Islet precursor cell (in vitro differentiated cells): ENCODE measurements at regions not wholly inside any gene's neighbourhood (a gene's known extent, or its start where the extent isn't known, plus 50 kb on each side); places are given as distances from the start of the nearest gene placed in this dataset.
"Not testable (repeated sequence)": the region's sequence is repeated elsewhere in the genome, so short reads cannot be mapped to it uniquely, and the experiment has no call there.

Experiments used
- DNase-seq: peaks from one replicate; pipeline ENCODE4 v3.0.0-alpha.2; 2018

- no peak for DNase-seq
Measured at GRCh38 chr16:63171545-63171944, 1135.3 kb upstream of the CDH8 start.

GRCh38 chr16:63169100-63169499, 1132.9 kb upstream of the CDH8 start:
- no peak for DNase-seq

GRCh38 chr16:63157818-63158217, 1121.6 kb upstream of the CDH8 start:
- no peak for DNase-seq

GRCh38 chr16:63146251-63146650, 1110.0 kb upstream of the CDH8 start:
- no peak for DNase-seq

GRCh38 chr16:63145411-63145810, 1109.2 kb upstream of the CDH8 start:
- no peak for DNase-seq

- DNase-seq, result no peak
Measured at GRCh38 chr16:63135069-63135468, 1098.8 kb upstream of the CDH8 start.

GRCh38 chr16:63131503-63131902, 1095.3 kb upstream of the CDH8 start:
- no peak for DNase-seq

- DNase-seq, result no peak
Measured at GRCh38 chr16:63130942-63131341, 1094.7 kb upstream of the CDH8 start.

- DNase-seq, result no peak
Measured at GRCh38 chr16:63129411-63130125, 1093.3 kb upstream of the CDH8 start.

- not testable (repeated sequence) for DNase-seq
Measured at GRCh38 chr16:63119905-63120304, 1083.7 kb upstream of the CDH8 start.

GRCh38 chr16:63100082-63100481, 1063.8 kb upstream of the CDH8 start:
- no peak for DNase-seq

GRCh38 chr16:63096857-63097256, 1060.6 kb upstream of the CDH8 start:
- no peak for DNase-seq

- no peak for DNase-seq
Measured at GRCh38 chr16:63092736-63093135, 1056.5 kb upstream of the CDH8 start.

GRCh38 chr16:63082101-63082500, 1045.9 kb upstream of the CDH8 start:
- DNase-seq, result no peak

GRCh38 chr16:63080746-63081145, 1044.5 kb upstream of the CDH8 start:
- DNase-seq, result no peak

GRCh38 chr16:63069047-63069446, 1032.8 kb upstream of the CDH8 start:
- DNase-seq, result no peak

- DNase-seq, result no peak
Measured at GRCh38 chr16:63067141-63067540, 1030.9 kb upstream of the CDH8 start.

- DNase-seq, result no peak
Measured at GRCh38 chr16:63066552-63066951, 1030.3 kb upstream of the CDH8 start.

- peak; percentile 46 for DNase-seq
Measured at GRCh38 chr16:63061319-63061718, 1025.1 kb upstream of the CDH8 start.

- no peak for DNase-seq
Measured at GRCh38 chr16:63059676-63060075, 1023.4 kb upstream of the CDH8 start.

GRCh38 chr16:63057341-63057740, 1021.1 kb upstream of the CDH8 start:
- DNase-seq, result no peak

- no peak for DNase-seq
Measured at GRCh38 chr16:63050391-63050790, 1014.2 kb upstream of the CDH8 start.

- no peak for DNase-seq
Measured at GRCh38 chr16:63038397-63039106, 1002.3 kb upstream of the CDH8 start.

GRCh38 chr16:63037761-63038396, 1001.6 kb upstream of the CDH8 start:
- DNase-seq, result no peak
